Inflammatory macrophage treated with lipopolysaccharide for 1 hour (primary cell): ENCODE measurements at regions not wholly inside any gene's neighbourhood (a gene's known extent, or its start where the extent isn't known, plus 50 kb on each side); places are given as distances from the start of the nearest gene placed in this dataset.

ENCODE experiments used
- DNase-seq, 2 donors: peaks; one replicate each; pipeline ENCODE4 v3.0.0-alpha.2; 2020 to 2022

DNA sequence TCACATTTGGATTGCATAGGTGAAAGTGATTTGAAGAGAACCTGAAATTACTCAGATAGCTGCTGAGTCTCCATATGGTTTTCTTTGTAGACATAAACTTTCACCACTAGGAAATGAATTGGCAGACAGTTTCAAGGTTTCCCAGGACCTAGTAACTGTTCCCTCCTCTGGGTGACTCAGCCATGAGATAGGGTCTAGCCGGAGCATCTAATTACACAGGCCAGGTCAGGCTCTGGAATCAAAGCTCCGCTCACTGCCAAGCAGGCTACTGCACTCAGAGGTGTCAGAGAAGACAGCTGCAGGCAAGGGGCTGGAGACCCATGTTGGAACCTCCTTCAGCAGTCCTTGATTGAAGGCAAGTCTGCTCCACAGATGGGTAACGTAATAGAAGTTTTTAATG, 429.2 kb downstream of the TNS1 start:
- DNase-seq, result no peak

DNA sequence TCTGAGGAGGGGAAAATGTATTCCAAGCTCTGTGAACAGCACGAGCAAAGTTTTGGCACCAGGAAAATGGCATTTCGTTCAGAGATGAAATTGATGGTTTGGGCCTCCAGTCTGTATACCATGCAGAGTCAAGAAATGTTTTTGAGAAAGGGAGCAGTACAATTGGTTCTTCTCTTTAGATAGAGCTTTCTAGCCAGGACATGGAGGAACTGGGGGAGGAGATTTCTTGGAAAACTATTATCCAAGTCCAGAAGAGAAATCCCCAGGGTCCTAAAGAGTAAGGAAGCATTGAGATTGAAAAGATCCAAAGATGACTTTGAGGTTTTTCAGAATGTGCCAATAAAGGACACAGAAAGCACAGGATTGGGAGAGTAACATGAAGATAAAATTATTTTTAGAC, 432.4 kb downstream of the TNS1 start:
- DNase-seq, result no peak

- no peak for DNase-seq
Measured at GRCh38 chr2:217568289-217568971, 434.4 kb downstream of the TNS1 start.

DNA sequence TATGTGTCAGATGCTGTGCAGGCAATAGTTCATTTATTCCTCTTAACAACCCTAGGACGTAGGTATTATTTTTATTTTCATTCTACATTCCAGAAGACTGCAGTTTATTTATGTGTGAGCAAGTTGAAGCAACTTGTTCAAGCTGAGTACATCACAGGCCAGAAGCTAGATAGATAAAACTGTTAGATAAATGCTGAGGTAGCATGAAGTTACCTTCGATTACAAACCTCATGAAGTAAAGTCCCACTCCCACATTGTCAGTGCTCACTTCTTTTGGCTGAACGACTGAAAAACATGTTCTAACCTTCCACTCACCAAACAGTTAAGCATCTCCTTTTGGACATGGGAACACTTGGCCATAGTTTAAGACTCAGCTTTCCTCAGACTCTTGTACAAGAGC, 439.2 kb downstream of the TNS1 start:
- DNase-seq, result no peak

DNA sequence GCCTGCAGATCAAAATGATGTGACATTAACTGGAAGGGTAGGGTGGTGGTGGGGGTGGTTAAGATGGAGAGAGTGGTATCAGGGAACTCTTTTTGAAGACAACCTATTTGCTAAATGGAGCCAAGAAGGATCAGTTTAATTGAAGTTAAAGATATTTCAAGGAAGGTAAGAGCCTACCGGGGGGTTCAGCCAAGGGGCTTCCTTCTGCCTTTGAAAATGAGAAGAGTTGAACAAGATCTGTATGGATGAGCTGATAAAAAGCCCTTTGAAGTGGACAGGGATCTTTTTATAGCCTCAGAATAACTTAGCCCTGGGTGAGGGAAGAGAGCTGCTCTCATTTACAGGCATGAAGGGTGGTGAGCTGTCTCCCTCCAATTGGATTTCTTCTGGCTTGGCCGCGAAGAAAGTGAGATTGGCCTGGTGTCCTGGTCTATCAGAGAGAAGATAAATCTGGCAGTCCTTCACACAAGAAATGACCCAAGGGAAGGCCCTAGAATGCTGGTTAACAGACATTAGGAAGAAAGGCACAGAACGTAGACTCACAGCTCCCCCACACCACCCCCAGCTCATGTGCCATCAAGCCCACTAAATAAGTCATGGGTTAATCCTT, 439.8 kb downstream of the TNS1 start:
- no peak for DNase-seq

DNA sequence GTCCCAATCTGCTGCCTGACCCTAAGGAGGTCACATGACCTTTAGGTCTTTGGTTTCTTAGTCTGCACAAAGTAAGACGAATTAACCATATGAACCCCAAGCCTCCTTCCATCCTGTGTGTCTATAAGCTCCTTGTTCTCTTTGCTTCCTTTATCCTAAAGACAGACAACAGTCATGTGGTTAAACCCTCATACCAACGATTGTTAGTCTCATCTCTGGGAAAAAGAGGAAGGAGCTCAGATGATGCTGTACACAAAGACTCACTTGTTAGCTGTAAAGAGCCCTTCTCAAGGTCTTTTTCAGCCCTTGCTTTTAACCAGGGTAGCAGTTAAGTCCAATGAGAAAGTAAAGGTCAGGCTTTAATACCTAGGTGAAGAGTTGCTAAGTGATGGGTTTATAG, 443.7 kb downstream of the TNS1 start:
- no peak for DNase-seq

GRCh38 chr2:217555081-217555876, 447.5 kb downstream of the TNS1 start:
- no peak for DNase-seq

DNA sequence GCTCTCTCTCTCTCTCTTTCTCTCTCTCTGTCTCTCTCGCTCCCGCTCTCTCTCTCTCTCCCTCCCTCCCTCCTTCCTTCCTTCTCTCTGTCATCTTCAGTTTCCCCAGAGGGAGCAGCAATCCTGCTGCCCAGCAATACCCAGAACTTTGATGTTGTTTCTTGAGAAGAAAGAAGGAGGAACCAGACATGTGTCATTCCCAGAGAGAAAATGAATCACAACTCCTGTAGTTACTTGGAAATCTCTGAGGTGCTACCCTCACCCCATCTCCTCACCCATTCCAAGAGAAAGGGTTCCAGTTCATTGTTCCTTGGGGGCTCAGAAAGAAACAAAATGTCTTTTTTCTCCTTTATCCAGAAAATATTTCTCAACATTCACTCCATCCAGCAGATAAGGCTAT, 449.1 kb downstream of the TNS1 start:
- DNase-seq, result no peak

GRCh38 chr2:217553202-217553601, 449.6 kb downstream of the TNS1 start:
- no peak for DNase-seq

DNA sequence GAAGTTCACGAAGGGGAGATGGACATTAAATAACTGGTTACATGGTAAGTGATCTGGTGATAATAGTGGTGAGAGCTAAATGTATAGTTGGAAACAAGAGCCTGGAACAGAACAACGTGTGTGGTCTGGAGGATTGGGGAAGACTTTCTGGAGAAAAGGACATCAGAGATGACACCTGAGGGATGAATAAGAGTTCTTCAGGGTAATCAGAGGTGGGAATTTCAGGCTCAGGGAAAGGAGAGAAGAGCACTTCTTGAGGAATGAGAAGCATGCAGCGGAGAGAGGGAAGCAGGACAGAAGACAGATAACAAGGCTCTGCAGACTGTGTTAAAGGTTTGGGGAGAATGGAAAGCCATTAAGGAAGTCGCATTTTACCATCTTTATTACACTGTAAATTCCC, 450.7 kb downstream of the TNS1 start:
- no peak for DNase-seq

GRCh38 chr2:217551252-217551899, 451.4 kb downstream of the TNS1 start:
- DNase-seq, result no peak

DNA sequence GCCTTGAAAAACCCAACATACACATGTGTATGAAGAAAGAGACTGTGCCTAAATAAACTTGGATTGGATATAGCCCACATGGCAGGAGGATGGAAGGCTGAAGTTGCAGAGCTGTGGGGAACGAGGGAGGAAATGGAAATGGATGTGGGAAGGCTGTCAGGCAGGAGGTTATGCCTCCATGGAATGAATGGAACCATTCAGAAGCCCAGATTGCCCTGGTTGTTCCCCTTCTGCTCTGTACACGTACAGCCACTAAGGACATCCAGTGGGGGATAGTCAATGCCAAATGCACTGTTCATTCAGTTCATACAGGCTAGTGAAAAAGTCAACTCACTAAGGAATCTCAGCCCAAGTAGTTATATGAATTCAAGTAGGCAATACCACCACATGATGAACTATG, 463.7 kb downstream of the TNS1 start:
- no peak for DNase-seq

- DNase-seq, result no peak
Measured at GRCh38 chr2:217538719-217539118, 464.1 kb downstream of the TNS1 start.

DNA sequence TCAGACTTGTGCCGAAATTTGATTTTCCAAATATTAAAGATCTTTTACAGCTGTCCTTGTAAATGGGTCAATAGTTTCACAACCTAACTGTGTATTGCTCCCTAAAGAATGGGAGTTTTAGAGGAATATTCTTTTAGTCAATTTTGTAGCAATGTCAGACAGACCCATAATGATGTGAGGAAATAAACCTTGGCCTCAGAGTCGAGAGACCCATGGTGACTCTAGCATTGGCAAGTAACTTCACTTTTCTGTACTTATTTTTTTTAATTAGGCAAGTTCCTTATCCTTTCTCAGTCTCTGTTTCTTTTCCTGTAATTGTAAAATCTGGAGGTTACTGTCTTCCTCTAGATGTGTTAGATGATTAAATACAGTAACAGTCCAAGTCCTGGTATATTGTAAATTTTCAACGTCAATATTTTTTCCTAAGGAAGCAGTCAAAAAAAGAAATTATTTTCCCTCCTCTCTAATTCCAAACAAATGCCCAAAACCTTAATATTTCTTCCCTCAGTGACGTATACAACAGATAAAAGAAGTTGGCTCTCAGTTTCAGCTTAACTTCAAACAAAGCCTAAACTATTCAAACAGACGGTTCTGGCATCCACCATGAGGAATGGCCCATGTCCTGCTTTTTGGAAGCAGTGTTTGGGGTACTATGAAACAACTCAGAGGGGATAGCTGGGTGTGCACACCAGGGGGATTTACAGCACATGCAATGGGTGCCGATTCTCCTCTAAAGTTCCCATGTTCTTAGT, 466.7 kb downstream of the TNS1 start:
- no peak for DNase-seq

DNA sequence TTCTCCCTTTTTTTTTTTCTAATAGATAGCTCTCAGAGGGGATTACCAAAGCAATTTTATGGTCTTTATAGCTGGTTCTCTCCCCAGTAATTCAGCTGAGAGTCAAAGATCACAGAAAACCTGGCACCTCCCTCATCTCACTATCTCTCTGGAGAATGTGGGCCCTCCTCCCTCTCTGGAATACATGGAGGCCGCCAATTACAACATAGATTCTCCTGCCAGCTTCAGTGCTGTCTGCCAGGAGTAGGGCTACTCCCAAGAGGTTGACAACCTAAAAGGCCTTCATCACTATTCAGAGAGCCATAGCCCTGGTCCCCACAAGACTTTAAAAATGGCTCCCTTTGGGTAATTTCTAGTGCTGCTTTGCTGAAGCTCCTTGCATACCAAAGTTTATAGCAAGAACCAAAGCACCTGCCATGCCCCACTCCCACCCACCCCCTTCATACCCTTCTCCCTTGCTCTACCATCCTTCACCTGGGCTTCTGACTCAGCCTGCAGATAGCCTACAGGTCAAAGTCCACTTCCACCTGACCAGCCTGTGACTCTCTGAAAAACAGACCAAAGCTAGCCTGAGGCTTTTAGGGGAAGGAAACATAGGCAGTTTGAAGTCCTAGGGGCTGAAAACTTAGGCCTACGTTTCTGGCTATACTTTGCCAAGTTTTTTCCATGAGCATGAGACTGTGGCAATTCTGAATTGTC, 472.3 kb downstream of the TNS1 start:
- no peak for DNase-seq

- no peak for DNase-seq
Measured at GRCh38 chr2:217529271-217529670, 473.5 kb downstream of the TNS1 start.

- DNase-seq, result no peak
Measured at GRCh38 chr2:217527590-217528202, 475.1 kb downstream of the TNS1 start.

DNA sequence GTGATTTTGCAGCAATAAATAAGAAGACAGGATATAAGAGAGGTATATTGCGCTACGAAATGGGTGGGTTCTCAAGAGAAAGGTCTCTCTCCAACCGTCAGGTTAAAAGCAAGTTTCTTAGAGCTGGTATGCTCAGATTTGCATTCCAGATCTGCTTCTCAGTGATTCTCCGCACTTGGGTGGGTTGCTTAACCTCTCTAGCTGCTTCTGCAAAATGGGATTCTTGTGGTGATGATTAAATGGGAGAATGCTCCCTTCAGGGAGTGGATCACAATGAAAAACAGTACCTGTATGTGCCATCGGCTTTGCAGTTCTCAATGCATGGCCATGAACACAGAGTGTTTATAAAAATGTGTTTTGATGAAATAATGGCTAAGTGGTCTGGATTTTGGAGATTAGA, 477.7 kb downstream of the TNS1 start:
- DNase-seq, result no peak

GRCh38 chr2:217523286-217523685, 479.5 kb downstream of the TNS1 start:
- DNase-seq, result no peak

GRCh38 chr2:217521820-217522219, 481.0 kb downstream of the TNS1 start:
- DNase-seq, result peak; percentile 19 to 59

DNA sequence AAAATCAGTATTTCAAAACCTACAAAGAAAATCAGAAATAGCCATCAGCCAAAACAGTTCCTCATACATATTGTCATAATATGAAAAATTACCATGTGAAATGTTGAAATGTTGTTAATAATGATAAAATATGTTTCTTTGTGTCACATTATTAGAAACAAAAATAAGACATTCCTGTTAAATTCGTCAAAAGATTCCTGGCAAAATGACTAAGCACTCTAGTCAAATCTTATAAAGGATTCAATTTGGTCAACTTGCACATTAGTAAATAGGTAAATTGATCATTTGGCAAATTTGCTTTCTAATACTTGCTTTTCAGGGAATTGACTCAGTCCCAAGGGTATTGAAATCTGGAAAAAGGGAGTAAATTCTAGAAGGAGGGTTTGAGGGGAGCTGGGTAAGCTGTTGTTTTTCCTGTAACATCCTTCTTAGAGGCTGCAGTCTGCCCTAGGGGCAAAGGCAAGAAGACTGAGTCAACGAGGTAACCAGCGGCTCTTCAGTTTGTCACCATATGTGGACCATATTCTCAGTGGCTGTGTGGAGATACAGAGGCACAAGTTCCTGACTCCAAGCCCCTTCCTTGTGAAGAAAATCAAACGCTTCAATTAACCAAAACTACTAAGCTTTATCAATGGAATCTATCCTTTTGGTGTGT, 482.3 kb downstream of the TNS1 start:
- no peak for DNase-seq
